Mesendoderm (in vitro differentiated cells): ENCODE measurements at regions not wholly inside any gene's neighbourhood (a gene's known extent, or its start where the extent isn't known, plus 50 kb on each side); places are given as distances from the start of the nearest gene placed in this dataset.

Experiments used
- DNase-seq: peaks from one replicate; pipeline ENCODE4 v3.0.0; 2013
- H2AK5ac ChIP-seq: 2 replicates; pipeline ENCODE4 v1.6.1; 2013; ENCODE audit warnings: low read length, inconsistent platforms
- H2BK120ac ChIP-seq: 2 replicates; pipeline ENCODE4 v1.6.1; 2013; ENCODE audit warnings: low read depth, mild to moderate bottlenecking, low read length, moderate library complexity, mixed read lengths
- H2BK15ac ChIP-seq: replicated peaks from 2 replicates; pipeline ENCODE4 v1.6.1; 2013; ENCODE audit warnings: low read depth, mild to moderate bottlenecking, moderate library complexity
- H2BK5ac ChIP-seq: 2 replicates; pipeline ENCODE4 v1.6.1; 2013; ENCODE audit warnings: low read length, inconsistent platforms
- H3K18ac ChIP-seq: 2 replicates; pipeline ENCODE4 v1.6.1; 2013; ENCODE audit warnings: mild to moderate bottlenecking, low read length, mixed read lengths
- H3K23ac ChIP-seq: one replicate; pipeline ENCODE4 v1.6.1; 2013; ENCODE audit warnings: low read length
- H3K27ac ChIP-seq: 2 replicates; pipeline ENCODE4 v1.5.1; 2013; ENCODE audit warnings: low read depth, mild to moderate bottlenecking, inconsistent platforms, low read length, moderate library complexity
- H3K27me3 ChIP-seq: 2 replicates; pipeline ENCODE4 v1.6.1; 2013; ENCODE audit warnings: low read length, control low read depth, mild to moderate bottlenecking, inconsistent platforms; ENCODE audit not compliant: insufficient read depth, poor library complexity
- H3K36me3 ChIP-seq: 2 replicates; pipeline ENCODE4 v1.6.1; 2013; ENCODE audit warnings: low read length, inconsistent platforms; ENCODE audit not compliant: control insufficient read depth, insufficient read depth
- H3K4ac ChIP-seq: one replicate; pipeline ENCODE4 v1.6.1; 2013; ENCODE audit warnings: low read depth, mild to moderate bottlenecking, low read length, moderate library complexity
- H3K4me1 ChIP-seq: 2 replicates; pipeline ENCODE4 v1.6.1; 2013; ENCODE audit warnings: low read depth, low read length, inconsistent platforms; ENCODE audit not compliant: control insufficient read depth
- H3K4me2 ChIP-seq: 2 replicates; pipeline ENCODE4 v1.6.1; 2013; ENCODE audit warnings: low read length
- H3K4me3 ChIP-seq: 2 replicates; pipeline ENCODE4 v1.5.1; 2013; ENCODE audit warnings: mild to moderate bottlenecking, low read length
- H3K56ac ChIP-seq: one replicate; pipeline ENCODE4 v1.6.1; 2013; ENCODE audit warnings: low read length
- H3K79me1 ChIP-seq: 2 replicates; pipeline ENCODE4 v1.6.1; 2013; ENCODE audit warnings: low read length, inconsistent platforms
- H3K79me2 ChIP-seq: 2 replicates; pipeline ENCODE4 v1.6.1; 2013; ENCODE audit warnings: mild to moderate bottlenecking, low read length; ENCODE audit not compliant: control insufficient read depth, insufficient read depth
- H3K9ac ChIP-seq: 2 replicates; pipeline ENCODE4 v1.6.1; 2013; ENCODE audit warnings: low read length, inconsistent platforms
- H4K5ac ChIP-seq: one replicate; pipeline ENCODE4 v1.6.1; 2013; ENCODE audit warnings: low read length
- H4K8ac ChIP-seq: one replicate; pipeline ENCODE4 v1.6.1; 2013; ENCODE audit warnings: low read depth, mild to moderate bottlenecking, control low read depth, low read length, moderate library complexity
- WGBS: extraction: QIAGEN DNeasy Blood & Tissue Kit; methylation state at CpG from one replicate; pipeline ENCODE4 v1.1.7; 2013; ENCODE audit warnings: low lambda C conversion rate, missing lambda C conversion rate; ENCODE audit not compliant: insufficient coverage; ENCODE audit errors: extremely low coverage; 5-methylcytosine and 5-hydroxymethylcytosine counted together

DNA sequence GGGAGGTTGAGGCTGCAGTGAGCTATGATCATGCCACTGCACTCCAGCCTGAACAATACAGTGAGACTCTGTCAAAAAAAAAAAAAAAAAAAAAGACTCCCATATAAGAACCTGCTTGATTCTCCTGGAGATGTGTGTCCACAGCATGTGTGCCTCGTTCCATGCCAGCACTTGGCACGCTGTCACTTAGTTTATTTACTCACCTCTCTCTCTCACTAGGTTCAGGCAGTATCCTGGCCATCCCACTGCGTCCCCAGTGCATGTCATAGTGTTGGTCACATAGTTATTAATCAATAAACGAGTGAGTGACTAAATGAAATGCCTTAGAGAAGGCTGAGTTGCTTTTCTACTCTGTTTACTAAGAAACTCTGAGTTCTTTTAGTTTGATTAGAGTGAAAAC lies 79.1 kb upstream of the GPR12 start:
- Histone ChIP-seq H3K79me1 (no peaks in the 10 kb centered on the region), H2BK15ac (no peak overlapping the region)
- no peak for DNase-seq

DNA sequence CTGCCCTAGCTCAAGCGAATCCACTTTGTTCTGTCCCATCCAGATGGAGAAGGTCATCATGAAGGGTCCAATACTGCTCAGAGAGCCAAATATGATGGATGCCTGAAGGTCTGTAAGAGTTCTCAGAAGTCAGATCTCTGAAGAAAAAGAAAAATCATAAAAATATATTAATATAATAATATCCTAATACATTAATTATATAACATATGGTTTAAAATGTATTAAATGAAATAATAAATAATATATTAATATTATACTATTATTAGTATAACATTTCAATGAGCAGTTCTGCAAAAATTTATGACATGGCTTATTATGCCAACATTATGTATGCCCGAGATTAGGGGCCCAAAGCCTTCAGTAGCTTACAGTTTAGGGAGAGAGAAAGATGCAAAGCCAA lies 78.2 kb upstream of the GPR12 start:
- H3K27ac ChIP-seq: no peak overlapping the region
- H3K4me2 ChIP-seq: no peak overlapping the region
- no peaks in the 10 kb centered on the region for H3K27me3 ChIP-seq
- H4K5ac ChIP-seq: no peak overlapping the region
- H4K8ac ChIP-seq: no peak overlapping the region
- no peaks in the 10 kb centered on the region for H3K79me1 ChIP-seq
- no peak overlapping the region for H3K4ac ChIP-seq
- no CpG with 5 or more reads among the region's 2 CpGs for WGBS
- no peak overlapping the region for H3K18ac ChIP-seq
- H3K79me2 ChIP-seq: no peaks in the 10 kb centered on the region
- H3K36me3 ChIP-seq: no peaks in the 10 kb centered on the region
- no peaks in the 10 kb centered on the region for H3K4me1 ChIP-seq
- no peak overlapping the region for H2AK5ac ChIP-seq
- no peak for DNase-seq
- H3K23ac ChIP-seq: no peak overlapping the region
- no peak overlapping the region for H2BK120ac ChIP-seq
- no peak overlapping the region for H3K56ac ChIP-seq
- H2BK15ac ChIP-seq: no peak overlapping the region
- no peak overlapping the region for H3K4me3 ChIP-seq
- no peak overlapping the region for H3K9ac ChIP-seq
- no peak overlapping the region for H2BK5ac ChIP-seq

More for the DNA sequence above, 79.1 kb upstream of the GPR12 start:
- Histone ChIP-seq H3K18ac (no peak overlapping the region), H2BK5ac (no peak overlapping the region), H3K9ac (no peak overlapping the region), H2AK5ac (no peak overlapping the region), H3K4me3 (no peak overlapping the region), H3K23ac (no peak overlapping the region), H3K56ac (no peak overlapping the region), H3K4me1 (no peaks in the 10 kb centered on the region), H4K5ac (no peak overlapping the region), H3K4me2 (no peak overlapping the region), H2BK120ac (no peak overlapping the region), H3K36me3 (no peaks in the 10 kb centered on the region), H3K27me3 (no peaks in the 10 kb centered on the region), H4K8ac (no peak overlapping the region), H3K4ac (no peak overlapping the region), H3K27ac (no peak overlapping the region), H3K79me2 (no peaks in the 10 kb centered on the region)
- WGBS: no CpG with 5 or more reads among the region's 4 CpGs

DNA sequence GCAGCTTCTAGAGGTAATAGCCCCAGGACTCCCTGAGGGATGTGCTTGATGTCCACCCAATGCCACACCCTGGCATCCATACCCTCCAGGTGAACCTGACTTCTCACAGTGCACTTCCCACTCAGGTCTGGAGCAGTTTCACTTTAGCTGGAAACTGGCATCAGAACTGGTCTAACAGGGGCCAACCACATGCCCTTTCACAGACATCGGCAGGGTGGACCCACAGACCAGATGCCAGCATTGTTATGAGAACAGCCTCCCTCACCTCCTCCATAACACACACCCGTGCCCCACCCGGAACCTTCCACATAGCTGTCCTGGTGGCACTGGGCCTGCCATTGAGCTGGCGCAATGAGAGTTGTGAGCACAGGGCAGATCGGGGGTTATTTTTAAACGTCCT lies 77.4 kb upstream of the GPR12 start:
- Histone ChIP-seq H3K79me2 (no peaks in the 10 kb centered on the region), H3K4me3 (no peak overlapping the region), H3K27ac (no peak overlapping the region), H3K9ac (no peak overlapping the region), H4K8ac (no peak overlapping the region), H2BK15ac (no peak overlapping the region), H3K79me1 (no peaks in the 10 kb centered on the region), H2BK5ac (no peak overlapping the region), H3K36me3 (no peaks in the 10 kb centered on the region), H3K4me2 (no peak overlapping the region), H3K4me1 (no peaks in the 10 kb centered on the region), H3K4ac (no peak overlapping the region), H3K56ac (no peak overlapping the region), H3K18ac (no peak overlapping the region), H4K5ac (no peak overlapping the region), H2AK5ac (no peak overlapping the region), H2BK120ac (no peak overlapping the region), H3K23ac (no peak overlapping the region), H3K27me3 (no peaks in the 10 kb centered on the region)
- DNase-seq: no peak
- WGBS: no CpG with 5 or more reads among the region's 6 CpGs

- DNase-seq: no peak
- no peak overlapping the region for H3K27ac ChIP-seq
- H3K79me2 ChIP-seq: no peaks in the 10 kb centered on the region
- H3K4me1 ChIP-seq: no peaks in the 10 kb centered on the region
- H4K8ac ChIP-seq: no peak overlapping the region
- H3K36me3 ChIP-seq: no peaks in the 10 kb centered on the region
- H3K18ac ChIP-seq: no peak overlapping the region
- no peak overlapping the region for H2BK5ac ChIP-seq
- no peak overlapping the region for H3K4ac ChIP-seq
- H4K5ac ChIP-seq: no peak overlapping the region
- H3K4me2 ChIP-seq: no peak overlapping the region
- no peak overlapping the region for H2BK15ac ChIP-seq
- H3K79me1 ChIP-seq: no peaks in the 10 kb centered on the region
- H3K4me3 ChIP-seq: no peak overlapping the region
- no peak overlapping the region for H3K56ac ChIP-seq
- no peak overlapping the region for H2AK5ac ChIP-seq
- H3K9ac ChIP-seq: no peak overlapping the region
- H3K27me3 ChIP-seq: no peaks in the 10 kb centered on the region
- no peak overlapping the region for H3K23ac ChIP-seq
- H2BK120ac ChIP-seq: no peak overlapping the region
- no CpG with 5 or more reads among the region's 3 CpGs for WGBS
Measured at GRCh38 chr13:26837102-26837501, 76.5 kb upstream of the GPR12 start.

- H2BK5ac ChIP-seq: no peak overlapping the region
- H4K8ac ChIP-seq: no peak overlapping the region
- H3K27me3 ChIP-seq: no peaks in the 10 kb centered on the region
- no peaks in the 10 kb centered on the region for H3K79me2 ChIP-seq
- no peak overlapping the region for H3K4me2 ChIP-seq
- no peak overlapping the region for H2BK120ac ChIP-seq
- no peak overlapping the region for H3K18ac ChIP-seq
- no peak overlapping the region for H3K9ac ChIP-seq
- no peak overlapping the region for H2AK5ac ChIP-seq
- no peak overlapping the region for H3K27ac ChIP-seq
- H3K56ac ChIP-seq: no peak overlapping the region
- no peak for DNase-seq
- no peak overlapping the region for H4K5ac ChIP-seq
- no peaks in the 10 kb centered on the region for H3K4me1 ChIP-seq
- no peak overlapping the region for H3K4me3 ChIP-seq
- H3K4ac ChIP-seq: no peak overlapping the region
- H3K23ac ChIP-seq: no peak overlapping the region
- H3K36me3 ChIP-seq: no peaks in the 10 kb centered on the region
- no peaks in the 10 kb centered on the region for H3K79me1 ChIP-seq
- H2BK15ac ChIP-seq: no peak overlapping the region
Measured at GRCh38 chr13:26836626-26837025, 76.0 kb upstream of the GPR12 start.

GRCh38 chr13:26834646-26835045 lies 74.1 kb upstream of the GPR12 start:
- Histone ChIP-seq H3K23ac (no peak overlapping the region), H3K4ac (no peak overlapping the region), H3K18ac (no peak overlapping the region), H4K8ac (no peak overlapping the region), H3K4me2 (no peak overlapping the region), H4K5ac (no peak overlapping the region), H2BK15ac (no peak overlapping the region), H3K27ac (no peak overlapping the region), H3K79me2 (no peaks in the 10 kb centered on the region), H3K79me1 (no peaks in the 10 kb centered on the region), H3K4me3 (no peak overlapping the region), H2AK5ac (no peak overlapping the region), H3K27me3 (no peaks in the 10 kb centered on the region), H3K36me3 (no peaks in the 10 kb centered on the region), H3K9ac (no peak overlapping the region), H3K56ac (no peak overlapping the region), H3K4me1 (no peaks in the 10 kb centered on the region), H2BK5ac (no peak overlapping the region), H2BK120ac (no peak overlapping the region)
- WGBS: no CpG with 5 or more reads among the region's 4 CpGs
- no peak for DNase-seq
